Astrocyte (in vitro differentiated cells and primary cell): ENCODE measurements at regions not wholly inside any gene's neighbourhood (a gene's known extent, or its start where the extent isn't known, plus 50 kb on each side); places are given as distances from the start of the nearest gene placed in this dataset.

Source experiments
- DNase-seq: peaks from one replicate; pipeline ENCODE4 v3.0.0-alpha.2; 2010; ENCODE audit warnings: low read depth
- FAIRE-seq: peaks from 2 replicates; lab custom pipeline; 2011; peaks lifted over from hg19 to GRCh38; lab: Jason Lieb, UNC
- H2AFZ ChIP-seq: 2 replicates; pipeline ENCODE4 v1.6.0; 2012; ENCODE audit warnings: low read depth, low read length, inconsistent platforms
- H3K27ac ChIP-seq: 2 replicates; pipeline ENCODE4 v1.5.1; 2011; ENCODE audit warnings: low read depth, low read length, inconsistent platforms
- H3K27me3 ChIP-seq: 2 replicates; pipeline ENCODE4 v1.6.0; 2011; ENCODE audit warnings: low read length, inconsistent platforms; ENCODE audit not compliant: insufficient read depth
- H3K36me3 ChIP-seq: 2 replicates; pipeline ENCODE4 v1.5.1; 2011; ENCODE audit warnings: low read length, inconsistent platforms; ENCODE audit not compliant: insufficient read depth
- H3K4me1 ChIP-seq: 2 replicates; pipeline ENCODE4 v1.5.1; 2011; ENCODE audit warnings: low read length, inconsistent platforms; ENCODE audit not compliant: insufficient read depth
- H3K4me2 ChIP-seq: 2 replicates; pipeline ENCODE4 v1.6.0; 2012; ENCODE audit warnings: low read length, inconsistent platforms
- H3K4me3 ChIP-seq: 2 replicates; pipeline ENCODE4 v1.5.1; 2011; ENCODE audit warnings: low read depth, mild to moderate bottlenecking, low read length, inconsistent platforms; ENCODE audit not compliant: insufficient read depth
- H3K79me2 ChIP-seq: 2 replicates; pipeline ENCODE4 v1.6.0; 2012; ENCODE audit warnings: mild to moderate bottlenecking, low read length, inconsistent platforms; ENCODE audit not compliant: insufficient read depth
- H3K9ac ChIP-seq: 2 replicates; pipeline ENCODE4 v1.6.0; 2012; ENCODE audit warnings: mild to moderate bottlenecking, low read length, inconsistent platforms
- H3K9me3 ChIP-seq: 2 replicates; pipeline ENCODE4 v1.5.1; 2012; ENCODE audit warnings: low read depth, mild to moderate bottlenecking, low read length, inconsistent platforms; ENCODE audit not compliant: insufficient read depth
- H4K20me1 ChIP-seq: 2 replicates; pipeline ENCODE4 v1.6.0; 2012; ENCODE audit warnings: low read length, inconsistent platforms; ENCODE audit not compliant: insufficient read depth
- H3K27ac Mint-ChIP-seq: one replicate; pipeline ENCODE4 v1.8.0; 2021; ENCODE audit warnings: mild to moderate bottlenecking, mixed read lengths; ENCODE audit not compliant: unreplicated experiment
- H3K27me3 Mint-ChIP-seq: one replicate; pipeline ENCODE4 v1.8.0; 2021; ENCODE audit warnings: low read depth, mixed read lengths; ENCODE audit not compliant: unreplicated experiment
- H3K36me3 Mint-ChIP-seq: one replicate; pipeline ENCODE4 v1.8.0; 2021; ENCODE audit warnings: low read depth, mixed read lengths; ENCODE audit not compliant: unreplicated experiment
- H3K4me1 Mint-ChIP-seq: one replicate; pipeline ENCODE4 v1.8.0; 2021; ENCODE audit warnings: low read depth, mixed read lengths; ENCODE audit not compliant: unreplicated experiment
- H3K4me3 Mint-ChIP-seq: one replicate; pipeline ENCODE4 v1.8.0; 2021; ENCODE audit warnings: mild to moderate bottlenecking, moderate library complexity, mixed read lengths; ENCODE audit not compliant: unreplicated experiment
- H3K9me3 Mint-ChIP-seq: one replicate; pipeline ENCODE4 v1.8.0; 2021; ENCODE audit warnings: mild to moderate bottlenecking, mixed read lengths; ENCODE audit not compliant: unreplicated experiment
- CTCF ChIP-seq: IDR thresholded peaks from 2 replicates; pipeline ENCODE4 v1.5.1; 2011; ENCODE audit warnings: low read depth, mild to moderate bottlenecking, inconsistent platforms, low read length, moderate library complexity; ENCODE audit not compliant: insufficient read depth
- EZH2 ChIP-seq: IDR thresholded peaks from 2 replicates; pipeline ENCODE4 v1.6.1; 2012; ENCODE audit warnings: mild to moderate bottlenecking, low read length, inconsistent platforms; ENCODE audit not compliant: insufficient read depth

GRCh38 chr1:4961935-4962645 is 307.7 kb downstream of the AJAP1 start:
- H3K4me3 ChIP-seq: no peak overlapping the region
- H3K9me3 ChIP-seq: peaks cover 19% of the 10 kb centered on the region
- no peaks in the 10 kb centered on the region for H3K79me2 ChIP-seq
- FAIRE-seq: no peak
- no peak overlapping the region for H2AFZ ChIP-seq
- no peak for DNase-seq
- H3K27ac ChIP-seq: no peak overlapping the region
- no peaks in the 10 kb centered on the region for H3K4me1 ChIP-seq
- TF ChIP-seq EZH2 (no peak), CTCF (no peak)
- Mint-ChIP-seq H3K9me3 (no peaks in the 10 kb centered on the region), H3K36me3 (no peaks in the 10 kb centered on the region), H3K4me1 (peaks cover 13% of the 10 kb centered on the region), H3K4me3 (no peak overlapping the region), H3K27me3 (peaks cover 22% of the 10 kb centered on the region), H3K27ac (no peak overlapping the region)
- no peaks in the 10 kb centered on the region for H3K27me3 ChIP-seq
- no peak overlapping the region for H3K4me2 ChIP-seq
- H3K36me3 ChIP-seq: no peaks in the 10 kb centered on the region
- no peaks in the 10 kb centered on the region for H4K20me1 ChIP-seq
- H3K9ac ChIP-seq: no peak overlapping the region

- DNase-seq (no peak), FAIRE-seq (no peak)
- Histone ChIP-seq H4K20me1 (no peaks in the 10 kb centered on the region), H2AFZ (no peak overlapping the region), H3K4me3 (no peak overlapping the region), H3K4me2 (no peak overlapping the region), H3K36me3 (no peaks in the 10 kb centered on the region), H3K27me3 (no peaks in the 10 kb centered on the region), H3K4me1 (no peaks in the 10 kb centered on the region), H3K79me2 (no peaks in the 10 kb centered on the region), H3K9me3 (peaks cover 22% of the 10 kb centered on the region), H3K27ac (no peak overlapping the region), H3K9ac (no peak overlapping the region)
- Mint-ChIP-seq H3K4me3 (no peak overlapping the region), H3K9me3 (no peaks in the 10 kb centered on the region), H3K27me3 (peaks cover 20% of the 10 kb centered on the region), H3K36me3 (no peaks in the 10 kb centered on the region), H3K4me1 (peaks cover 13% of the 10 kb centered on the region), H3K27ac (no peak overlapping the region)
- TF ChIP-seq CTCF (no peak), EZH2 (no peak)
Measured at GRCh38 chr1:4960782-4961475, 306.5 kb downstream of the AJAP1 start.

- TF ChIP-seq CTCF: no peak
- TF ChIP-seq EZH2: no peak
- H3K27me3 ChIP-seq: no peaks in the 10 kb centered on the region
- Mint-ChIP-seq H3K27ac (no peak overlapping the region), H3K9me3 (no peaks in the 10 kb centered on the region), H3K4me1 (peaks cover 10% of the 10 kb centered on the region), H3K4me3 (no peak overlapping the region), H3K27me3 (peaks cover 16% of the 10 kb centered on the region), H3K36me3 (no peaks in the 10 kb centered on the region)
- no peak overlapping the region for H3K4me3 ChIP-seq
- H3K9me3 ChIP-seq: peaks cover 26% of the 10 kb centered on the region
- H3K79me2 ChIP-seq: no peaks in the 10 kb centered on the region
- no peak for FAIRE-seq
- no peaks in the 10 kb centered on the region for H4K20me1 ChIP-seq
- DNase-seq: no peak
- no peak overlapping the region for H2AFZ ChIP-seq
- H3K27ac ChIP-seq: no peak overlapping the region
- H3K9ac ChIP-seq: no peak overlapping the region
- no peak overlapping the region for H3K4me2 ChIP-seq
- no peaks in the 10 kb centered on the region for H3K4me1 ChIP-seq
- no peaks in the 10 kb centered on the region for H3K36me3 ChIP-seq
Measured at GRCh38 chr1:4960336-4960735, 305.9 kb downstream of the AJAP1 start.
